ENCODE measurements at regions not wholly inside any gene's neighbourhood (a gene's known extent, or its start where the extent isn't known, plus 50 kb on each side); places are given as distances from the start of the nearest gene placed in this dataset.

- no peak overlapping the region for H3K27ac Mint-ChIP-seq (ENCODE audit: unreplicated experiment)
- H3K27me3 Mint-ChIP-seq (ENCODE audit: unreplicated experiment) = no peaks in the 10 kb centered on the region
- no peak for TF ChIP-seq CTCF (IDR thresholded peaks at IDR 0.05)
- H3K4me1 Mint-ChIP-seq (ENCODE audit: unreplicated experiment) = peaks cover 3% of the 10 kb centered on the region
- DNase-seq (ENCODE audit: extremely low spot score, unreplicated experiment) = no peak
- H3K36me3 Mint-ChIP-seq (ENCODE audit: unreplicated experiment) = no peaks in the 10 kb centered on the region
- no peak overlapping the region for H3K4me3 Mint-ChIP-seq (ENCODE audit: unreplicated experiment)
- H3K9me3 Mint-ChIP-seq (ENCODE audit: unreplicated experiment) = peaks cover 6% of the 10 kb centered on the region
These were observed 251.8 kb upstream of the CITED2 start for GRCh38 chr6:139625998-139626975.

DNA sequence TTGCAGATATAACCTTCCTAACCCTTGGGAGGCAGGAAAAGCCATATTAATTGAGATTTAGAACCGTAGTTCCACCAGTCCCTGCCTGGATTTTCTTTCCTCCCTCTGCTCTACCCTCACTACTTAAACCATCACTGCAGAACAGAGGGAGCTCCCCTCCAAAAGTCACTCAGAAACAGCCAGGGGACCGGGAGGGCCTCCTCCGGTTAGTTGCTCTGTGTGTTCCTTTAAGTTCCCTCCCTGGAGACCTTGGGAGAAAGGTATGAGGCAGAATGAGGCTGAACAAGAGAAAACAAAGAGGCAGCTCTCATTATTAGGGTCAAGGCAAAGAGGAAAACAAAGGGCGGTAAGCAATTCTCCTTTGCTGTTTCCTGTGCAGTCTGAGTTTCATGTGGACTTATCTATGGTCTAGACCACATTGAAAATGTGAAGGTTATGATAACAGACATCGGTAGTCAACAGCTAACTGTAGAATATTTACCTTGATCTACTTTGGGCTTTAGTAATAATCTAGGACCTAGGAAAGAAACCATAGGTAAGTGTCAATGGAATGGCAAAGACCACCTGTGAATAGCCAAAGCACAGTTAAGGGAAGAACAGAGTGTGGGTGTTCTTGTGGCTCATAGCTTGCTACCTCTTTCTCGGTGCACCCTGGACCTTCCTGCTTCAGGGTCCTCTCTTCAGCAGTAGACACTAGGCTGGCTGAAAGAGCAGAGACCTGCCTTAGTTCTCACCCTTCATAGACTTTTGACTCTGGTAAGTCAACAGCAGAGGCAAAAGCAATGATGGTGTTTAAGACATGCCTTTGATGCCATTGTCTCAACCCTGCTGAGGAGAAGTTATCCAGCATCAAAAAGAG, 250.9 kb upstream of the CITED2 start:
- no peaks in the 10 kb centered on the region for H3K9me3 Mint-ChIP-seq (ENCODE audit: unreplicated experiment)
- DNase-seq (ENCODE audit: extremely low spot score, unreplicated experiment) = no peak
- no peak overlapping the region for H3K4me3 Mint-ChIP-seq (ENCODE audit: unreplicated experiment)
- no peaks in the 10 kb centered on the region for H3K36me3 Mint-ChIP-seq (ENCODE audit: unreplicated experiment)
- H3K27me3 Mint-ChIP-seq (ENCODE audit: unreplicated experiment) = no peaks in the 10 kb centered on the region
- no peak for TF ChIP-seq CTCF (IDR thresholded peaks at IDR 0.05)
- peaks cover 3% of the 10 kb centered on the region for H3K4me1 Mint-ChIP-seq (ENCODE audit: unreplicated experiment)
- no peak overlapping the region for H3K27ac Mint-ChIP-seq (ENCODE audit: unreplicated experiment)

- Mint-ChIP-seq H3K4me1 (ENCODE audit: unreplicated experiment) (peaks cover 3% of the 10 kb centered on the region), H3K36me3 (ENCODE audit: unreplicated experiment) (no peaks in the 10 kb centered on the region), H3K27ac (ENCODE audit: unreplicated experiment) (no peak overlapping the region), H3K4me3 (ENCODE audit: unreplicated experiment) (no peak overlapping the region), H3K27me3 (ENCODE audit: unreplicated experiment) (no peaks in the 10 kb centered on the region), H3K9me3 (ENCODE audit: unreplicated experiment) (no peaks in the 10 kb centered on the region)
- no peak for DNase-seq (ENCODE audit: extremely low spot score, unreplicated experiment)
- TF ChIP-seq CTCF (IDR thresholded peaks at IDR 0.05) = no peak
These were observed 248.9 kb upstream of the CITED2 start for GRCh38 chr6:139623372-139623771.

DNA sequence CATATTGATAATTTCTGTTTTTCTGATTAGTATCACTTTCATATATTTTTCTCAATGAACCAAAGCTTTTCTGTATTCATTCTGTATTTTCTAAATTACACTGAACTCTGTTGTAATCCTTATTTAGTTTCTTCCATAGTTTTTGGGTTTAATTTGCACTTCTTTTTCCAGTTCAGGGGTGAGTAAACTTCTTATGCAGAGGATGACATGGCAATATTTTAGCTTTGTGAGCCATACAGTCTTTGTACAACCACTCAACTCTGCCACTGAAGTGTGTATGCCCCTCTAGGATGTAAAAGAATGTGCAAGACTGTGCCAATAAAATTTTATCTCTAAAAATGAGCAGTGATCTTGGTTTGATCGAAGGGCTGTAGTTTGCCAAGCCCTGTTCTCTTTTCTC, 239.0 kb upstream of the CITED2 start:
- Mint-ChIP-seq H3K27me3 (ENCODE audit: unreplicated experiment) (no peaks in the 10 kb centered on the region), H3K27ac (ENCODE audit: unreplicated experiment) (no peak overlapping the region), H3K9me3 (ENCODE audit: unreplicated experiment) (peaks cover 9% of the 10 kb centered on the region), H3K4me3 (ENCODE audit: unreplicated experiment) (no peak overlapping the region), H3K36me3 (ENCODE audit: unreplicated experiment) (peaks cover 4% of the 10 kb centered on the region), H3K4me1 (ENCODE audit: unreplicated experiment) (peaks cover 19% of the 10 kb centered on the region)
- no peak for DNase-seq (ENCODE audit: extremely low spot score, unreplicated experiment)
- TF ChIP-seq CTCF (IDR thresholded peaks at IDR 0.05) = no peak

DNA sequence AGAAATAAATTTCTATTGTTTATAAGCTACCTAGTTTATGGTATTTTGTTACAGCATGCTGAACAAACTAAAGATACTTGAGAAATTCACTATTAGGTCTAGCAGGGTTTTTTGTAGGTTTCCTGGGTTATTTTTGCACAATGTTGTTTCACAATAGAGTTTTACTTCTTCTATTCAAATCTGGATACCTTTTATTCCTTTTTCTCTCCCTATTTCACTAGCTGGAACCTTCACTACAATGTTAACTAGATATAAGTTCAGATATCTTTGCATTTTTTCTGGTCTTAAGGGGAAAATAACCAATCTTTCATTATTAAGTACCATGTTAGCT, 237.7 kb upstream of the CITED2 start:
- H3K27ac Mint-ChIP-seq (ENCODE audit: unreplicated experiment) = no peak overlapping the region
- H3K4me1 Mint-ChIP-seq (ENCODE audit: unreplicated experiment) = peaks cover 32% of the 10 kb centered on the region
- TF ChIP-seq CTCF (IDR thresholded peaks at IDR 0.05) = no peak
- H3K27me3 Mint-ChIP-seq (ENCODE audit: unreplicated experiment) = no peaks in the 10 kb centered on the region
- H3K9me3 Mint-ChIP-seq (ENCODE audit: unreplicated experiment) = peaks cover 2% of the 10 kb centered on the region
- no peak for DNase-seq (ENCODE audit: extremely low spot score, unreplicated experiment)
- H3K36me3 Mint-ChIP-seq (ENCODE audit: unreplicated experiment) = peaks cover 2% of the 10 kb centered on the region
- no peak overlapping the region for H3K4me3 Mint-ChIP-seq (ENCODE audit: unreplicated experiment)

Measured in osteocyte (in vitro differentiated cells).